HFF-Myc (cell line): ENCODE measurements at regions not wholly inside any gene's neighbourhood (a gene's known extent, or its start where the extent isn't known, plus 50 kb on each side); places are given as distances from the start of the nearest gene placed in this dataset.

Experiments
- DNase-seq: peaks from one replicate; pipeline ENCODE4 v3.0.0-alpha.2; 2011; ENCODE audit warnings: low read depth; ENCODE audit errors: extremely low read depth
- H3K4me3 ChIP-seq: replicated peaks from 2 replicates; pipeline ENCODE4 v1.5.1; 2011; ENCODE audit warnings: low read depth, mild to moderate bottlenecking, control low read depth, low read length
- TF ChIP-seq, protein P1 (sequence below): IDR thresholded peaks from 2 replicates; pipeline ENCODE4 v1.5.1; 2012; ENCODE audit warnings: mild to moderate bottlenecking, low read depth, low read length, control low read depth; ENCODE audit errors: missing control alignments

GRCh38 chr18:40437517-40437916 is 1517.5 kb upstream of the PIK3C3 start:
- TF ChIP-seq, protein P1, sequence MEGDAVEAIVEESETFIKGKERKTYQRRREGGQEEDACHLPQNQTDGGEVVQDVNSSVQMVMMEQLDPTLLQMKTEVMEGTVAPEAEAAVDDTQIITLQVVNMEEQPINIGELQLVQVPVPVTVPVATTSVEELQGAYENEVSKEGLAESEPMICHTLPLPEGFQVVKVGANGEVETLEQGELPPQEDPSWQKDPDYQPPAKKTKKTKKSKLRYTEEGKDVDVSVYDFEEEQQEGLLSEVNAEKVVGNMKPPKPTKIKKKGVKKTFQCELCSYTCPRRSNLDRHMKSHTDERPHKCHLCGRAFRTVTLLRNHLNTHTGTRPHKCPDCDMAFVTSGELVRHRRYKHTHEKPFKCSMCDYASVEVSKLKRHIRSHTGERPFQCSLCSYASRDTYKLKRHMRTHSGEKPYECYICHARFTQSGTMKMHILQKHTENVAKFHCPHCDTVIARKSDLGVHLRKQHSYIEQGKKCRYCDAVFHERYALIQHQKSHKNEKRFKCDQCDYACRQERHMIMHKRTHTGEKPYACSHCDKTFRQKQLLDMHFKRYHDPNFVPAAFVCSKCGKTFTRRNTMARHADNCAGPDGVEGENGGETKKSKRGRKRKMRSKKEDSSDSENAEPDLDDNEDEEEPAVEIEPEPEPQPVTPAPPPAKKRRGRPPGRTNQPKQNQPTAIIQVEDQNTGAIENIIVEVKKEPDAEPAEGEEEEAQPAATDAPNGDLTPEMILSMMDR = no peak
- no peak overlapping the region for H3K4me3 ChIP-seq
- DNase-seq = no peak

- H3K4me3 ChIP-seq = no peak overlapping the region
- DNase-seq = no peak
- TF ChIP-seq, protein P1 = no peak
These were observed 1523.7 kb upstream of the PIK3C3 start for GRCh38 chr18:40431071-40431985.

- TF ChIP-seq, protein P1 = no peak
- DNase-seq = no peak
These were observed 1531.7 kb upstream of the PIK3C3 start for GRCh38 chr18:40423291-40423690.

GRCh38 chr18:40420675-40421074 is 1534.4 kb upstream of the PIK3C3 start:
- no peak overlapping the region for H3K4me3 ChIP-seq
- DNase-seq = no peak
- TF ChIP-seq, protein P1 = no peak

More at GRCh38 chr18:40423291-40423690, 1531.7 kb upstream of the PIK3C3 start:
- H3K4me3 ChIP-seq = no peak overlapping the region

DNA sequence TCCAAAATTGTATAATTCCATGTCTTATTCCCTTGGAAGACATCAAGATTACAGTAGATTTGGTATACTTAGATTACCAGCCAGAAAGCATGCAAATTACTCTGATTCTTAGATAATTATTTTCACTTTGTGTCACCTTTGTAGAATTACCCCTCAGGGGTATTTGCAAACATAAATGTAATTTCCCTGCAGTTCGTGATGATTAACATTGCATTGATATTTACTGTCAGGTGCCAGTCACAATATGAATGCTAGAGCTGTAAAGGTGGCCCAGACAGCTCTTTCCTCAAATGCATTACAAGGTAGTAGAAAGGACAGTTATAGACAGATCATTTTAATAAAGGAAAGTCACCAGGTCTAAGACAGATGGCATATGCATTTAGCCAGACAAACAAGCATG is 1537.5 kb upstream of the PIK3C3 start:
- no peak overlapping the region for H3K4me3 ChIP-seq
- TF ChIP-seq, protein P1 = no peak
- DNase-seq = no peak

DNA sequence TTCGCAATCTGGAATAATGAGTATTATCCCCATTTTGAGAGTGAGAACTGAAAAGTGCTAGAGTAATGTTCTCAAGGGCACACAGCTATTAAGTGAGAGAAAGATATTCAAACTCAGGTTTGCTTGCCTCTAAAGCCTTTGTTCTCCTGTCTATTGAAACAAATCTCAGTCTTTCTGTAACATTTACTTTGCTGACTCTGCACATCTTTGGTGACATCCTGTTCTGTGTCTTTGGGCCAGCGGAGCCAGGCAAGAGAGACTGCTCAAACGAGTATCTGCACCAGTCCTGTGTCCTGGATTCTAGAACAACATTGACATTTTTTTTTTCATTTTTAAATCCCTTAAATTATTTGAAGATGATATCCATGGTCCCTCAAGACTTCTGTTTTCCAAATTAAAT is 1539.2 kb upstream of the PIK3C3 start:
- no peak overlapping the region for H3K4me3 ChIP-seq
- TF ChIP-seq, protein P1 = no peak
- DNase-seq = no peak
